GM21717 (cell line): ENCODE measurements at regions not wholly inside any gene's neighbourhood (a gene's known extent, or its start where the extent isn't known, plus 50 kb on each side); places are given as distances from the start of the nearest gene placed in this dataset.

Experiments
- ATAC-seq: cut with Tn5 transposase; IDR thresholded peaks from one replicate; pipeline ENCODE4 v1.9.1; 2021; ENCODE audit warnings: mild to moderate bottlenecking, moderate library complexity; ENCODE audit not compliant: unreplicated experiment

DNA sequence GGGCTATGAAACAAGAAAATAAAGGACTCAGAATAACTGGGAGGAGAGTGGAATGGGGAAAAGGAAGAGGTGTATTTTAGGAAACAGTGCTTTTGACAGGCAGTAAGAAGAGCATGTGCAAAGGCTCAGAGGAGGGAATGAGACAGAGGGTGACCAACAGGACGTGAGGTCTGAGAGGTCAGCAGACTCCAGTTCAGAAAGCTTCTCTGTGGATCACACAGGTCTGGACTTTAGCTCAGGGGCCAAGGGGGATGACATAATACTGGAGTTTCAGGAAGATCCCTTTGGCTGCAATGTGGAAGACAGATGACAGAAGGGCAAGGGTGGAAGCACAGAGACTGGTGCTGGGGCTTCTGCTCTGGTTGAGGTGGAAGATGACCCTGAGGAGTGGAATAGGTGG lies 489.9 kb upstream of the CDH5 start:
- no peak for ATAC-seq

DNA sequence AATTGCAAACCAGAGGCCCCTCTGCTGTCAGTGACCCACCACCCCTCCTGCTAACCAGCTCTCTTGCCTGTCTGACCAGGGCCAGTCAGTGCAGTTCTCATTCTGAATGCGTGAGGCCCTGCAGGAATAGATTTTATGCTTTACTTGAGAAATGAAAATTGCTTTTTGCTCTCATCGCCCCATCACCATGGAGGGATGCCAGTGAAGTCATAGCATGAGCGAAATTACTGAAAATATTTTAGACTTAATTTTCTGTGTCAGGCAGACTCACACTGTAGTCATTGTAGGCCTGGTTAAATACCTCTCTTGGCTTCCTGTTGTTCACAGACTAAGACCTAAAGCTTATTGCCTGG lies 490.5 kb upstream of the CDH5 start:
- ATAC-seq: no peak

DNA sequence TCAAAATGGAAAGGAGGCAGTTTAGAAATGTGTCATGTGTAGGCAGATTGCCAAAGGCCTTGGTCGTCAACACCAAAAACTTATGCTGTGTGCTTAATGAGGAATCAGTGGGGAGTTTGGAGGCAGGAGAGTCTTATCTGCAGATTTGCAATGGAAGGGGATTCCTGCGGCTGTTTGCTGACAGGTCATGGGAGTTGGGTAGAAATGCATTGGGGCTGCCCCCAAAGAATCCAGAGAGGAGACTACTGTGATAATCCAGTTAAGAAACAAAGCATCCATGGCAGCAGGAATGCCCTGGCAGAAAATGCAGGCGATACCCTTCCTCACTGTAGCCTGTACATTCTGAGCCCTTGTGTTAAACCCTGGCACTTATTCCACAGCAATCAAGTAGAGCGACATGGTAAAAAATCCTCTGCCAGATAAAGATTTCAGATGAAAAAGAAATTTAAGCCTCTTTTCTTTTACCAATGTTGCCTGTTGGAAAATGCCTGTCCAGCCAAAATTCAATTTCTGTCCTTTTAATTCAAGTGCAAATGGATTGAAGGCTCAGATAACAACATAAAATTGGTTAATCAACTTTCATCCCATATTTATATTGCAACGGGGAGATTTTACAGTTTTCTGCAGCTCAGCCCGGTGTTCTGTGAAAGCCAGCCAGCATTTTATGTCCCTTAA lies 491.0 kb upstream of the CDH5 start:
- ATAC-seq: no peak

DNA sequence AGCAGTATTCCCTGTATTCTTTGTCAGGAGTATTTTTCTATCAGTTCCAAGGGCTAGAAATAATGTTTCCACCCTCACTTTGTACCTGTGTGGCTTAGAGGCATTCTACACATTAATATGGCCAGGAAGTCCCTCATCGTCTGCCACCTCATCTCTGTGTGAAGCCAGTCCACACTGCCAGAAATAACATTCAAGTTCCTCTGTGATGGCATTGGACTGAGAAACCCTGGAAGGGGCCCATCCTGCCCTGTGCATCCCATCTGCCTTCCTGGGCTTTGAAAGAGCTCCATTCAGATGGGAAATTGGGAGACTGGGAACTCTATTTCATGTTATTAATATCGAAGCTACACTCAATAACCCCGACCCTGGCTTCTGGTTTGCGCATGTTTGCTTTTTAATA lies 497.2 kb upstream of the CDH5 start:
- no peak for ATAC-seq

DNA sequence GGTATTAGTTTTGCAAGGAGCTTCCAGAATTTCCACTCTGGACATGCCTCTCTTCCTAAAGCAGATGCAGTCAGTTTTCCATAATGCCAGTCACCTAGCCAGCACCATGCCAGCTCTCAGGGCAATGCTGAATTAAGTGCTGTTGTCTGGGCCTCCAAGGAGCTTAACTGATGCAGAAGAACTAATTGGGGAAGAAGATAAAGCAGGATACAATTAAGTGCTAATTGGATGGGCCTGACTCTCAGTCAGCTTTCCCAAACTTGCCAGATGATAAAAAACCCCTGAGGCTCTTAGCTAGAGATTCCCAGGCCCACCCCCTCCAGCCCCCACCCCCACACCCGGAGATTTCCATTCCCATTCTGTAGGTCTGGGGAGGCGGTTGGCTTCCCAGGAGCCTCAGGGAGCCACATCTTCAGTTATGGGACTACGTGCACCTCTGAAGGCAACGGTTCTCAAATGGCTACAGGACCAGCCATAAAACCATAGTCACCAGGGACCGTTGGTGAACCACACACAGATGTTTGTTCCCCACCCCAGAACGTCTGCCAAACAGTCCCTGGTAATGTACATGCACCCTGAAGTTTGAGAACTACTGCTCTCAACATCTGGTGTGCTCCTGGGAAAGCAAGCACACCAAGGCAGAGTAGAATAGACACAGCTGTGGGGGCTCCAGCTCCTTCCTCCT lies 499.1 kb upstream of the CDH5 start:
- ATAC-seq: no peak

DNA sequence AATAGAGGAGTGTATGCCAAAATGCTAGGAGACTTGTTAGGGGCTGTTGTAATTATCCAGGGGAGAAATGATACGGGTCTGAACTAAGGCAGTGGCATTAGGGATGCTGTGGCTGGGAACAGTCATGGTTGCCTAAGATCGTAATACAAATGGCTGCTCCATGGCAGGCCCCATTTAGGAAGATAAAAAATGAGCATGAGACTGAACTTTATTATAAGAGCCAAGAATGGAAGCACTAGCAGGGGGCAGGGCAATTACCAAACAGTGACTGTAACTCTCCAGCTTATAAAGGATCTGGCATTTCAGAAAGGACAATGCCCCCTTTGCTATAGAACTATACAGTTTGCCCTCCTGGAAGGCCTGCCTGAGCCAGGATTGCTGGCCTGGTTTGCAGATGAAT lies 503.3 kb upstream of the CDH5 start:
- ATAC-seq: no peak

DNA sequence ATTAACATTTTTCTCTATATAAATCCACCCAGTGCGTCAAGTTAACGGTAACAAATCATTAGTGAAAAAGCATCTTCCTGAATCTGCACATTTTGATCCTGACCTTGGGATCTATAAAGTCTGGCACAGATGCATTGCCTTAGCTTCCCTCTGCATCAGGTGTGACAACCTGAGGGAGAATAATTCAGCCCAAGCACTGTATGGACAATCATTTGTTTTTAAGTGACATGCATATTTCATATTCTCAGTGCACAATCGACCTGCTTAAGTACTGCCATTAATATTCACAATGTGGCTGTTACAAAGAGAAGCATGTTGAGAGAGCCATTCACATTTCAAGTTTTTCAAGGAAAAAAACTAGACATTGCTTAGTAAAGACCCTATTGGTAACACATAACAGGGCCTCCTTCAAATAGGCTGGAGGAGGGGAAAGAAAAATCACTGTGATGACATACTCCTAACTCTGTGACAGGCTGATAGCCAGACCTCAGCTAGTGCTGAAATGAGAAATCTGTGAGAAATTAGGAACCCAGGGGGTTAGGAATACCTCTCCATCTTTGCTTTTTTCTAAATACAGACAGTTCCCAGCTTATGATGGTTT lies 505.3 kb upstream of the CDH5 start:
- no peak for ATAC-seq

DNA sequence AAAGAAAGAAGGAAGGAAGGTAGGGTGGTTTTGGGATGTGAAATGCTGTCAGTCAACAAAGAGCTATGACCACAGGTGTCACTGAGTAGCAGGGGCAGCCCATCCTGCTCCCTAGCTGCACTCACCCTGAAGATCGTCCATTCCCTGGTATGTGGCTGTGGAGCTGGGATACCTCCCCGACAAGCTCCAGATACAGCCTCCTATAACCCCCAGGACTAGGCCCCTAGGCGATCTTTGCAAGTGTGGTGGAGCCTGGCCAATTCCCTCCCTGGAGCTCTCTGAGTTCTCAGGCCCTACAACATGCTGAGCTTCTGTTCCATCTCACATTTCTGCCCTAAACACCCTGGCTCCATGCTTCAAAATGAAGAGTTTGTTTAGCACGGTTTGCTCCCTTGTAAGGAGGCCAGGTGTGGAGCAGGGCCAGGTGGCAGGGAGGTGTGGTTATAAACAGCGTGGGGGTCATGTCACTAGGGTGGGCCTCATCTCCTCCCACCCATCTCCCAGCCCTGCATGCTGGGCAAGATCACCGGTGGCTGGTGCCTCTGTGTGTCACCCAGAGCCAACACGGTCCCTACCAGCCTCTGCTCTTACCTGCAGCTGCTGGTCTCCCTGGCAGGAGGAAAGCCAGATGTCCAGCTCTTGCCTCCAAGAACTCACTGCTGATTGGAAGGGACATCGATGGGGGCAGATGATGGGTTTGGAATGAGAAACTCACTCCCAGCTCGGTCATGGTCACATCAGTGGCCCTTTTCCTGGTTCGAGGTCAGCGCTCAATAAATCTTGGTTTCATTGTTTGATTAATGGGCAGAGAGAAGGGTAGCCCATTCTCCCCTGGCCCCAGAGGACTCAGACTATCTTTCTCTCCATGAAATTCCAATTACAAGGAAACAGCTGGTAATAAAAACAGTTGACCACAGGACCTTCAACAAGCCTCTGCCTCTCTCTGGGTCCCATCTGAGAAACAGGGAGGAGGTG lies 511.0 kb upstream of the CDH5 start:
- no peak for ATAC-seq

DNA sequence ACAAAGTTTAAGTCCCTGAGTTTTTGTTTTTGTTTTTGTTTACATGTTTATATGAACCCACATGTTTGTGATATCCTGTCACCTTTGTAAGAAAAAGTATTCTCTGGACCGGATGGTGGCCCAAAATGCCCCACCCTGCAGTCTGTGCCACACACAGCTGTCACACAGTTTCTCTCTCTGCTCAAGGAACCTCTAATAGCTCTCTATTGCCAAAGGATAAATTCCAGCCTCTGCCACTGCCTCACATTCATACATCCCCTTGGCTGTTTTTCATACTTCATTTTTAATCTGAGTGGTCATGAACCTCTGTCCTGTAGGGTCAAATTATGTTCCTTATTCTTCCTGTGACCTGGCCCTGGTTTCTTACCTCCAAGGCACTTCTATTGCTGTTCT lies 520.3 kb upstream of the CDH5 start:
- no peak for ATAC-seq

DNA sequence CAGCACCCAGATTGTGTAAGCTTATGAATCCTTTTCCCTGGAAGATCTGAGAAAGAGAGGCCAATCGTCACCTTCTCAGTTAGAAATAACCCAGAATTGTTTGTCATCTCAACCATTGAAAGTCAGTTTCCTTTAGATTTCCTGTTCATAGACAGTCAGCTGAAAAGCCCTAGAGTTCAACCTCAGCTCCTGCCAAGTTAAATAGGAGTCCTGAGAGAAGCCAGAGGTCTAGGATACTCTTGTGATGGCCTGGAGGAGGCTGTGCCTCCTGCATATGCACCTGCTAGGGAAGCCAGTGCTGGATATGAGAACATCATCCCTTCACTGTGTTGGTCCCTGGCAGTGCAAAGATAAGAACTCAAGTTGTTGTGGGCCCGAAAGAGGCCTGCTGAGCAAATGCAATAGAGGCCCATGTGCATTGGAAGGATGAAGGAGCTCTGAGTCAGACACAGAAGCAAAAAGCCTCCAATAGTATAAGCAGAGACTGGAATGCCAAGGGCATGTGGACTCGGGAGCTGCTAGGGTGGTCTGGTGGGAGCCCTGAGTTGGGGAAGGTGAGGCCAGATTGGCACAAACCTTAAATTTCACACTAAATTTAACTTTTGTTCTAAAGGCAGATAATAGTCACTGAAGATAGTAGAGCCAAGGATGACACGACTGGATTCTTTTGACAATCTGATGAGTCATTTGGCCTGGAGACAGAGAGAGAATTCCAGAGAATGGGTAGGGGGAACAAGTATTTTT lies 520.9 kb upstream of the CDH5 start:
- ATAC-seq: no peak

DNA sequence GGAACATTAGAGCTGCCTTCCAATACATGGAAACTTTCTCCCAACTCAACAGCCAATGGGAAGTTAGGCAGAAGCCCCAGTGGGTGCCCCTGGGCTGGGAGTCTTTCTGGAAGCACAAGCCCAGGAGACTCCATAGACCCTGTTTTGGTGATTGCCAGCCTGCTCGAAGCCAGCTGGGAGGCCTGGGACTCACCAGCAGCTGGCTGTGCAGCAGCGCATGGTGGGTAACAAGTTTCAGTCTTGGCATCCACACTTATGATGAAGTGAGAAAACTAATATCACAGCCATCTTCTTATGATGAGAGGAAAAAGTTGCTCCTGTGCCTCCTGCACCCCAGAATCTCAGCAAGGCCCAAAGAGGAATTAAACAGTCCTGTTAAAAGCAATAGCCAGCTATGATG lies 522.5 kb upstream of the CDH5 start:
- no peak for ATAC-seq

DNA sequence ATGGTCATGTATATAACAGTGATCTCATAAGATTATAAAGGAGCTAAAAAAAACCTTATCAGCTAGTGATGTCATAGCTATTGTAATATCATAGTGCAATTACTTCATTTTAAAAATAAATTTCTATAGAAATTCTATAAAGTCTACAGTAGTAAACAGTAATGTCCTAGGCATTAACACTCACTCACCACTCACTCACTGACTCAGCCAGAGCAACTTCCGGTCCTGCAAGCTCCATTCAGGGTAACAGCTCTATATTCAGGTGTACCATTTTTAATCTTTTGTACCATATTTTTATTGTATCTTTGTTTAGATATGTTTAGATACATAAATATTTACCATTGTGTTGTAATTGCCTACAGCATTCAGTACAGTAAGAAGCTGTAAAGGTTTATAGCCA lies 524.4 kb upstream of the CDH5 start:
- ATAC-seq: no peak

DNA sequence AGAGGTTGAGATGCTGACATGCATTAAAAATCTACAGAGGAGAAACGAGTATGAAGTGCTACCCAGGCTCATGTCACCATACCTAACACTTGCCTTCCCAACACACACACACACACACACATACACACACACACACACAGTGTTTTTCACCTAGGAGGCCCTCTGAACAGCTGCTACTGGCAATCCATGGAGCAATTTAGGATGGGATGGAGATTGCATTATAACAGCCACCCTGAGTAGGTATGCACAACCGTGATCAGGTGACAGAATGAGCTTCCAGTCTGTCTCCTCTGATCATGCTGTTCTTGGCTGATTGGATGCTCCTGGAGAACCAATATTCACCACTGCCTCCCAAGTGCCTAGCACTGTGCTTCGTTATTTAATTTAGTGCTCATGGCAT lies 528.5 kb upstream of the CDH5 start:
- no peak for ATAC-seq

DNA sequence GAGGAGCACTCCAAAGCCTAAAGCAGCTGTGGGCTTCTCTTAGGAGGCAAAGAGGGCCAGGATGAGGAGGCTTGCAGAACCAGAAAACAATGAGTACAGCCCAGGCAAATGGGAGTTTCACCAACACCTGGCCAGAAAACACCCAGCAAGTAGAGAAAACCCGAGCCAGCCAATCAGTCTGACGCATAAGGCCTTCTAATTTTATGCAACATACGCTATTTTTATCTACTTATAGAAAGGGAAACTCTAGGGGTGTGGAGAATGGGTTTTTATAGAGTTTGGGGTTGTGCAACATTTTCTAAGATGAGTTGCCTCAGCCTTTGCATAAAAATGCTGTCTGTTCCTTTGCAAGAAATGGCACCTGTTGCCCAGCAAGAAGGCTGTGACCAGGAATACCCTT lies 529.0 kb upstream of the CDH5 start:
- ATAC-seq: no peak

DNA sequence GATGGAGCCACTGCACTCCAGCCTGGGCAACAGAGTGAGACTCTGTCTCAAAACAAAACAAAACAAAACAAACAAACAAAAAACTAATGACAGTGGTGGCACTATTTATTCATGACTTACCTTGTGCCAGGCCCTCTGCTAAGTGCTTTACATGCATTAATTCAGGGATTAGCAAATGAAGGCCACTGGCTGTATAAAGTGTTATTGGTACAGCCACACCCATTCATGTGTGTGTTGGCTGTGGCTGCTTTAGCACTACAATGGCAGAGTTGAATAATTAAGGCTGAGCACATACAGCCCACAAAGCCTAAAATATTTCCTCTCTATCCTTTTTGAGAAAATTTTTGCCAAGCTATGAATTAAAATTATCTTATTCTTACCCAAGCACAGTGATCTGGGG lies 531.8 kb upstream of the CDH5 start:
- ATAC-seq: no peak

DNA sequence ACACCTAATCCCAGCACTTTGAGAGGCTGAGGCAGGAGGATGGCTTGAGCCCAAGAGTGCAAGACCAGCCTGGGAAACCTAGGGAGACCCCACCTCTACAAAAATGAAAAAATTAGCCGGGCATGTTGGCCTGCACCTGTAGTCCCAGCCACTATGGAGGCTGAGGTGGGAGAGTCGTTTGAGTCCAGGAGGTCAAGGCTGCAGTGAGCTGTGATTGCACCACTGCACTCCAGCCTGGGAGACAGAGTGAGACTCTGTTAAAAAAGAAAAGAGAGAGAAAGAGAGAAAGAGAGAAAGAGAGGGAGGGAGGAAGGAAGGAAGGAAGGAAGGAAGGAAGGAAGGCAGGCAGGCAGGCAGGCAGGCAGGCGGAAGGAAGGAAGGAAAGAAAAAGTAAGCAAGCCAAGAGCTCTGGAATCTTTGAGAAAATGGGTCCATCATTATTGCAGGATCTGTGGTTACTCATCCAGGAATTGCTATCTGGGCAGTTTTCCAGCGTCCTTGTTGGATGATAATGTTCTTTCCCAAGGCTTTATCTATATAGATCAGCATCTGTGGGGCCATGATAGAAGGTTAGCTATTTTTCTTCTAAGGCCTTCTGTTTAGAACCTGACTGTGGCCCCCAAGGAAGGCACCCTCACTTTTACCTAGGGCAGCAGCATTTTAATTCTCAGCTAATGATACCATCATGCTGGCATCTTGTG lies 533.2 kb upstream of the CDH5 start:
- no peak for ATAC-seq

DNA sequence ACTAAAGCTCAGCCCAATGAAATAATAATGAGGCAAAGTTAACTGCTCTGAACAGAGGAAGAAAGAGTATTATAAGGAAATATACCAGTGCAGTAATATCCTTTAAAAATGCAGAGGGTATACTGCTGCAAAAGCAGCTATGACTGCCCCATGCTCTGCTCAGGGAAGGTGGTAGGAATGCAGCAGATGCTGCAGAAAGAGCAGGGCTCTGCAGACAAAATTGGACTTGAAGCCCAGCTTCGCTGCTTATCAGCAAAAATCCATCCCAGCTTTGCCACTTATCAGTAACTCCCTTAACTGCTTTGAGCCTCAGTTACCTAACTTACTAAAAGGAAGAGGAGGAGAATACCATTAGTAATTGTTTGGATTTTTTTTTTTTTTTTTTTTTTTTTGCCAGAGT lies 533.8 kb upstream of the CDH5 start:
- no peak for ATAC-seq

DNA sequence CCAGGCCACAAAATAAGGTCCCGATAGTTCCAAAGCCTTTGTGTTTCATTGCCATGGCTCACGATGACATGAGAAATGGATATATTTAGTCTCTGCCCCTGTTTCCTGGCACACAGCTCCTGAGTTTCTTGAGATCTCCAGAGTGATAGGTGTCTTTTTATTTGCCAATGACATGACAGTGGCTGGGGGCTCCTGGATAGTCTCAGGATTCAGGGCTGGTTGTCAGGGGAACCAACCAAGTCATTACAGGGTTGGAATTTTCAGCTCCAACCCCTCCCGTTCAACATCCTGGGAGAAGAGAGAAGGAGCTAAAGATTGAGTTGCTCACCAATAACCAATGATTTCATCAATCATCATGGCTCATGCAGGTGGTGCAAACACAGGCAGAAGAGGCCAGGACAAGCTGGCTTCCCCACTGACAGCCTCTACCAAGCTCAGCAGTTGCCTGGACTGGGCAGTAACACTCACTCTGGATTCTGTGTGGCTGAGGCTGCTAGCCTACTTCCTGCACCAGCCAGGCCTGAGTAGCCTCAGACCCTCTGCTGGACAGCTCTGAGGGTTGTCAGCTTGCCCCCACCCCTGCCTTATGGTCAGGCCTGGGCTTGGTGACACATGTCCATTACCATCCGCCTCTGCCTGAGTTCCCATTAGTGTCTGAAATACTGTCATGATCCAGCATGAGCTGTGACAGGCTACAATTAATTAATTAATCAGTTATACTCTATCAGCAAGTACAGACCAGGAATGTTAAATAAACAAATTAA lies 534.4 kb upstream of the CDH5 start:
- no peak for ATAC-seq

DNA sequence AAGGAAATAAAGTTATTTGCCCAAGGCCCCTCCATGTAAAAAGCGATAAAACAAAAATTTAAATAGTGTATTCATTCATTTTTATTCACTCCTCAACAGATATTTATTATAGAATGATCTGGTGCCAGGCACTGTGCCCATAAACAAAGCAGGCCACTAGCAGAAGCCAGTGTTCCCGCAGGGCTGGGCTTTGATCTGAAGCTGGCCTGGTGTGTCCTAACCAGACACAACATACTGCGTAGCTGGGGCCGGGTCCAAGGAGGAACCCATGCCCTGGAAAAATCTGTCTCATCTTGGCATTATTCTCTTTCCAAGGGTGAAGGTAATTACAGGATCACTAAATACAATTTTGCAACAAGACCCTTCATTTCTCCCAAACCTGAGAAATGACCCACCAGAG lies 537.4 kb upstream of the CDH5 start:
- no peak for ATAC-seq

DNA sequence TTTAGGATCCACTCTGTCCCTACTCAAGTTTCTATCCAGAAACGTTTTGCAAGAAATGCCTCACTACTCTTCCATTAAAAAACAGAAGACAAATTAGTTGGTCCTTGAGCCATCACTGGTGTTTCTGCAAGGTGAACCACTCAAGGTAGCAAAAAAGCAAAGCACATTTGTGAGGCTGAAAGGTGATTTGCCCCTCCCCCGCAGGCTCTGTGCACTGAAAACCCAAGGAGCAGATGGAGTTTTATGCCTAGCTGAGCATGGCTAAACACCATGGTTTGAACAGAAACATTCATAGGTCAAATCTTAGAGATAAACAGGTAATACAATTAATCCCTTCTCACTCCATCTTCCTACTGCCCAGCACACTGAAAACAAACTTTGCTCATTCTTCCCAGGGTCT lies 538.2 kb upstream of the CDH5 start:
- no peak for ATAC-seq
